GM19043 (cell line): ENCODE measurements at regions not wholly inside any gene's neighbourhood (a gene's known extent, or its start where the extent isn't known, plus 50 kb on each side); places are given as distances from the start of the nearest gene placed in this dataset.
"Not testable (repeated sequence)": the region's sequence is repeated elsewhere in the genome, so short reads cannot be mapped to it uniquely, and the experiment has no call there.

Source experiments
- ATAC-seq: cut with Tn5 transposase; IDR thresholded peaks from one replicate; pipeline ENCODE4 v1.9.1; 2021; ENCODE audit warnings: low read depth; ENCODE audit not compliant: unreplicated experiment

DNA sequence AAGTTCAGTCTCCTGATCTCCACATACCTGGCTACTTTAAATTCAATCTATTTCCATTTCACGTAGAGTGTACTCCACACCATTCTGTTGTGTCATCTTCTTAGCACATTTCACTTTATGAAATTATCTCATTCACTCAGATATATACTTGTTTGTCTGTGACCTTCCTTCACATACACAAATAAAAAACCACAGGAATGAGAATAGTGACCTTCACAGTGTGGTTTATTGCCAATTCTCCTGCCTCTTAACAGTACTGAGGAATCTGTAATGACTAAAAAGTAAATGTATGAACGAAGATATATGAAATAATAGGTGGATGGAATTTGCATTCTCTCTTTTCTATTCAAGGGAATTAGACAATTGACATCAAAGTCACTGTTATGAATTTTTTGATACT lies 183.9 kb upstream of the PCDH7 start:
- no peak for ATAC-seq

- ATAC-seq: no peak
Observed at GRCh38 chr4:30537456-30537855, 182.7 kb upstream of the PCDH7 start.

GRCh38 chr4:30538794-30539193 lies 181.4 kb upstream of the PCDH7 start:
- no peak for ATAC-seq

DNA sequence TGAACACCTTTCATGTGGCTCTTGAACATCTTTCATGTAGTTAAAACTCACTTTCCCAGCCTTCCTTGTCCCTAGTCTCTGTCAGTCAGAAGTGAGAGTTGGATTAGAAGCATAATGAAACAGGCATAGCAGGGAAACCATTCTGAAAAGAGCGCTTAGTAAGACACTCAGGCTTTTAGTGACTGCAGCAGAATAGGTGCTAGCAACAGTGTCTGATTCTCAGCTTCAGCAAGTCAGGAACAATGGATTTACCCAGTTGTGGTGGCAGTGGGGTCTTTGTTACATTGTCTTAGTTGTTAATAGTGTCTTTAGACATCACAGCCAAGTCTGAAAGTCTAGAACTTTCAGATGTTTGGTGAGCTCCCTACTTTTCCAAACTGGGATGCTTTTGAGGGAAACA lies 177.1 kb upstream of the PCDH7 start:
- no peak for ATAC-seq

GRCh38 chr4:30553151-30553550 lies 167.0 kb upstream of the PCDH7 start:
- no peak for ATAC-seq

DNA sequence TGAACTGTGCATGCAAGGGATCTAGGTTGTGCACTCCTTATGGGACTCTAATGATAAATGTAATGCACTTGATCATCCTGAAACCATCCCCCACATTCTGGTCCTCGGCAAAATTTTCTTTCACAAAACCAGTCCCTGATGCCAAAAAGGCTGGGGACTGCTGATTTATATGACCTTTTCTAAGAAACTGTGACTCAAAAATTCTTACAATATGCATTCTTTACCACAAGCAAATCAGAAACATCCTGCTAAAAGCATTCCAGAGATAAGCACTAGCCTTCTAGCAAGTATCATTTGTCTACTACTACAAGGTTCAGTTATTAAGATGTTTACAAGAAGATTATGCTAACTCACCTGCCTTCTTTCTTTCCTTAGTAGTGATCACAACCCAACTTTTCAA lies 166.5 kb upstream of the PCDH7 start:
- ATAC-seq: no peak

GRCh38 chr4:30555775-30556174 lies 164.4 kb upstream of the PCDH7 start:
- ATAC-seq: no peak

- no peak for ATAC-seq
Observed at GRCh38 chr4:30559481-30559880, 160.7 kb upstream of the PCDH7 start.

DNA sequence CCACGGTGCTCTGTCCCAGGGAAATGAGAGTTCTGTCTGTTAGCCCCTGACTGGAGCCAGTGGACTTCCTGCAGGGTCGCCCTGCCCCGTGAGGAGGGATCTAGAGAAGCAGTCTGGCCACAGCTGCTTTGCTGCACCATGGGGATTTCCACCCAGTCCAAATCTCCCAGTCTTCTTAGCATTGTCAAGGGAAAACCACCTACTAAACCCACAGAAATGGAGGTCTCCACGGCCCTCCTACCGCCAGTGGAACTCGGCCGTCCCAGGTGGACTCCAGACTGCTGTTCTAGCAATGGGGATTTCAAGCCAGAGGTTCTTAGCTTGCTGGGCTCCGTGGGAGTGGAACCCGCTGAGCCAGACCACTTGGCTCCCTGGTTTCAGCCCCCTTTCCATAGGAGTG lies 133.3 kb upstream of the PCDH7 start:
- no peak for ATAC-seq

- ATAC-seq: not testable (repeated sequence)
Observed at GRCh38 chr4:30589669-30590068, 130.5 kb upstream of the PCDH7 start.

GRCh38 chr4:30600246-30601017 lies 119.7 kb upstream of the PCDH7 start:
- ATAC-seq: no peak

DNA sequence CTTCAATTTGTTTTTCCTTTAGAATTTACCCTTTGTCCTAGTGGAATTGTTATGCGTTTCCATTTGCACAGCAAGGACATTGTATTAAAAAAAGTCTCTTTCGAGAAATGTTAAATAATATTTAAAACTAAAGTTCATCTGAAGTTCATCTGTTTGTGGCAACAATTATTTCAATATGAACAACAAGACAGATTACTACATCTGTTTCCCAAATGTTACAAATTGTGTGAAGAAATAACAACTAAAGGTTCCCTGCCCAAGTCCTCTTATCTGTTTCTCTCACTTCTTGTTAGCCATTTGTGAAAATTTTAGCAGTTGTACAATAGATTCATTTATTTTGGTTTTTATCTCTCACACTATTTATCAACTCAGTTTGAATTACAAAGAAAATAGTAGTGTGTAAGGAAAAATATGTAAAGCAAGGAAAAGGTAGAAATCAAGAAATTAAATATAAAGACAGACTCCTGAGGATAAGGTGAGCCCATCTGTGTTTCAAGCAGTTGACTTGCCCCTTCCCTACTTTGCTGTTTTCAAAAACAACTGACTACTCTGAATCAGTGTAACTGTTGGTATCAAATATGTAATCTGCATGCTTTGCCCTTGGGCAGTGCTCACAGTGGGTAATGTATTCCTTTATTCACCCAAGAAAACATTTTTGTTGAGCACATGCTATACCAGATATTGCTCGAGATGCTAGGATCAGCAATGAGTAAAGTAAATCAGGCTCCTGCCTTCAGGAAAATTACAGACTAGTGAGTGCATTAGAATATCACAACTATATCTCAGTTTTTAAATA lies 118.9 kb upstream of the PCDH7 start:
- no peak for ATAC-seq

DNA sequence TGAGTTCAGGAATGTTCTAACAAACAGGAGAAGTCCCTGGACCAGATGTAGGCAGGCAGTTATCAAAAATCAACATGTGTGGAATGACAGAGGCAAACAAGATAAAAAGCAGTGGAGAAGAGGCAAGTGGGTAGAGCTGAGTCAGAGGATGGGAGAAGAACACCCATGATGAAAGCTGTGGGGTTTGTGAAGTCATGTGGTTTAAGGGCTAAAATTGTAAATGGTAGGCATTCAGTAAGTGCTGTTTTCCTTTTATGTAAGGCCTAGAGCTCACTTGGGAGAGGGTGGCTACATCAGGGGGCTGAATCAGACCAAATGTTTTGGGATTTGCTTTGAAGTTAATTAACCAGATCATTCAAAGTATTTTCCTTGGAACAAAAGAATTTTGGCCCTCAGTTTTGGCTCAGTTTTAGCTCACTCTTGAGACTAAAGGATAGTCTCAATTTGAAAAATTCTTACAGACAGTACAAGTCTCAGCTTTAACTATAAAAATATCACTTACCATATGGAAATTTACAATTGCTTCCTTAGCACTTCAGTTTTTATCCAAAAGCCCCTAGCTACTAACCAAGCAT lies 114.5 kb upstream of the PCDH7 start:
- no peak for ATAC-seq

DNA sequence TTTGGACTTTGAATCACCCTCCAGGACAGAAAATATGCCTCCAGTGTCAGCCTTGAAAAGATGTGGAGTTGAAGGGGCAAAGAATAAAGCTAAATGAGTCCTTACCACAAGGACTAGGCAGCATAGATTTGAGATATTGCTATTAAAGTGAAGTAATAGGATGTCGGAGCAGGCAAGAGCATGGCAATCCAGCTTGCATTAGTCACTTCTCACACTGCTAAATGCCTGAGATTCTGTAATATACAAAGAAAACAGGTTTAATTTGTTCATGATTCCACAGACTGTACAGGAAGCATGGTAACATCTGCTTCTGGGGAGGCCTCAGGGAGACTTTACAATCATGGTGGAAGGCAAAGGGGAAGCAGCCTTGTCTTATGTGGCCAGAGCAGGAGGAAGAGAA lies 109.8 kb upstream of the PCDH7 start:
- no peak for ATAC-seq

GRCh38 chr4:30614771-30615170 lies 105.4 kb upstream of the PCDH7 start:
- no peak for ATAC-seq

DNA sequence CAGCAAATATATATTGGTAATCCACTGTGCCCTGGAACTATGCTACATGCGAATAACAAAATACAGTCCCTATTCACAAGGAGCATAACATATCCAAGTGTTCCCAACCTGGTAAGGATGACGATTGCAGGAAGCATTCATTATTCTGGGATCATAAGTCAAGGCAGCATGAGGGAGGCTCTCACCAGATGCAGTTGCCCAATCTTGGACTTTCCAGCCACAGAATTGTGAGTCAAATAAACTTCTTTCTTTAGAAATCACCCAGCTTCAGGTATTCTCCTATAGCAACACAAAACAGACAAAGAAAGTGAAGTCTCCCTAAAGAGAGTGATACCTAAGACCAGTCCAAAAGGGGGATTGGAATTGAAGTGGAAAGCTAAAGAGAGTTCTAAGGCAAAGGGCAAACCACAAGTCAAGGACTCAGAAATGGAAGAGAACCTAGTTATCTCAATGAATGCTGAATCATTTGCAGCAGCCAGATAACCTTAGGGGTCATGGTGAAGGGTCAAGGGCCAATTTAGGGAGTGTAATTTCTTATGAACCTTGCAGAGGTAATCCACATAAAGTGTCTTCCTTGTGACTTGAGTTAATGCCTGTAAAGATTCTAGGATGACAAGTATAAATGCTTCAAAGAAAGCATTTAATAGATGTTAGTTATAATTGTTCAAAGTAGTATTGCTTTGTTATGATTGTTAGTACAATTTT lies 103.1 kb upstream of the PCDH7 start:
- no peak for ATAC-seq

- ATAC-seq: no peak
Observed at GRCh38 chr4:30617836-30618235, 102.3 kb upstream of the PCDH7 start.

DNA sequence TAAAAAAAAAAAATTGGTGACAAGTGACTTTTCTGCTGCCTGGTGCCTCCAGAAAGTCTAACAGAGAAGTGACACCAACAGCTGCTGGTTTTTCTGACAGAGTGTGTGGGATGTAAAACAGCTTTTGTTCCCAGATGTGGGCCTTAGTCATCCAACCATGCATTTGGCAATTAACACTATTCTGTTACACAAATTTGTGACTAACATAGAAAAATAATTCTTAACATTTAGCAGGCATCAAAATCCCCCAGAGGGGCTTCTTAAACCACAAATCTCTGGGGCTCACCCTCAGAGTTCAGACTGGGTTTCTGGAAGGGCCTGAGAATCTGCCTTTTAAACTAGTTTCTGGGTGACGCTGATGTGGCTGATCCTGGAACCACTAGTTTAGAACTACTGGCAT lies 100.5 kb upstream of the PCDH7 start:
- no peak for ATAC-seq

DNA sequence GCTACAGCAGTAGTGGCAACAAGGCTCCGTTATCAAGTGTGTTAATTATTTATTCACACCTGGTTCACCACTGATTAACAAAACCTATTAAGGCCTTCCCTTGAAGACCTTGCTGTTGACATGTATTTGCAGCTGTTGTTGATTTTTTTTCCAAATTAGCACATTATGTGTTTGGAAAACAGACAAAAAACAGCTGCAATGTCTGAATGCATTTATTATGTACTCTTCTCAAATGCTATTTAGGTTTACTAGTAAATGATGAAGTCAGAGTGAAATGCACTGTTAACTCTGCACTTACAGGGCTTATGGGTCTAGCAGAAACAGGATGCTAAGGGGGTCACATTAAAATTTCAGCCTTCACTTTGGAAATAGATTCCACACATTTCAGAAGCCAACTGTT lies 99.5 kb upstream of the PCDH7 start:
- no peak for ATAC-seq

GRCh38 chr4:30630431-30630830 lies 89.7 kb upstream of the PCDH7 start:
- no peak for ATAC-seq

DNA sequence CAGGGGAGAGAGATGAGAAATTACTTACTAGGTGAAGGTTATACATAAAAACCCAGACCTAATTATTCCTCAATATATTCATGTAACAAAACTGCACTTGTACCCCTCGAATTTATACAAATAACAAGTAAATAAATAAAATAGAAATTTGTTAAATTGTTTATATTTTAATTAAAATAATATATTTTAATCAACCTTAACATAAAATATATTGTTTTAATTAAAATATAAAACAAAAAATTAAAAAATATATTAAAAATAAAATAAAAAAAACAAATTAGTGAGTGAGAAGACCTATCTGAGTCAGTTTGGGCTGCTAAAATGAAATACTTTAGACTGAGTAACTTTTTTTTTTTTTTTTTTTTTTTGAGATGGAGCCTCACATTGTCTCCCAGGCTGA lies 87.4 kb upstream of the PCDH7 start:
- ATAC-seq: no peak
